ENCODE measurements at regions not wholly inside any gene's neighbourhood (a gene's known extent, or its start where the extent isn't known, plus 50 kb on each side); places are given as distances from the start of the nearest gene placed in this dataset.

- TF ChIP-seq EP300 (IDR thresholded peaks at IDR 0.05; ENCODE audit: low read depth) (no peak), POLR2A (IDR thresholded peaks at IDR 0.05) (no peak), POLR2AphosphoS5 (IDR thresholded peaks at IDR 0.05) (no peak)
Measured at GRCh38 chr2:212649646-212650045, 111.0 kb upstream of the ERBB4 start.

Data from transverse colon (tissue), 3 donors.